Keratinocyte (primary cell): ENCODE measurements at regions not wholly inside any gene's neighbourhood (a gene's known extent, or its start where the extent isn't known, plus 50 kb on each side); places are given as distances from the start of the nearest gene placed in this dataset.

Experiments
- CTCF ChIP-seq, 3 experiments: IDR thresholded peaks in 1 of 3; conservative IDR thresholded peaks in 1 of 3; optimal IDR thresholded peaks in 1 of 3; 2 replicates in 2 of 3; 3 replicates in 1 of 3; pipeline versions ENCODE3 to v1.5.1; 2011; ENCODE audit warnings: low read length in 3 of 3, mild to moderate bottlenecking in 3 of 3, moderate library complexity in 2 of 3, control low read depth in 1 of 3, inconsistent platforms in 1 of 3; ENCODE audit not compliant: insufficient read depth in 2 of 3; ENCODE audit errors: extremely low read depth in 1 of 3
- EZH2 ChIP-seq: IDR thresholded peaks from one replicate; pipeline ENCODE4 v1.6.1; 2012; ENCODE audit warnings: inconsistent platforms, mild to moderate bottlenecking, low read length, moderate library complexity

- no peak for TF ChIP-seq CTCF (optimal IDR thresholded peaks at IDR 0.05 in 1 of 3, IDR thresholded peaks at IDR 0.05 in 1 of 3, conservative IDR thresholded peaks at IDR 0.05 in 1 of 3; ENCODE audit: extremely low read depth in 1 of 3, insufficient read depth in 2 of 3, low read length in 3 of 3)
- TF ChIP-seq EZH2, result no peak
Observed at GRCh38 chr4:56215901-56216300, 171.4 kb downstream of the AASDH start.
